Hindlimb muscle (tissue), 1 donor: ENCODE measurements at regions not wholly inside any gene's neighbourhood (a gene's known extent, or its start where the extent isn't known, plus 50 kb on each side); places are given as distances from the start of the nearest gene placed in this dataset.
A peak's percentile ranks its signal among the peaks of the same experiment; 100 is the strongest.
"Not testable (repeated sequence)": the region's sequence is repeated elsewhere in the genome, so short reads cannot be mapped to it uniquely, and the experiment has no call there.

Source experiments
- DNase-seq: peaks from one replicate; pipeline ENCODE4 v3.0.0-alpha.2; 2013

GRCh38 chr17:54518706-54519105 lies 381.9 kb upstream of the TOM1L1 start:
- DNase-seq = no peak

- DNase-seq = no peak
Observed at GRCh38 chr17:54521137-54521536, 379.5 kb upstream of the TOM1L1 start.

GRCh38 chr17:54524501-54524900 lies 376.2 kb upstream of the TOM1L1 start:
- DNase-seq = no peak

GRCh38 chr17:54527941-54528340 lies 372.7 kb upstream of the TOM1L1 start:
- DNase-seq = no peak

DNA sequence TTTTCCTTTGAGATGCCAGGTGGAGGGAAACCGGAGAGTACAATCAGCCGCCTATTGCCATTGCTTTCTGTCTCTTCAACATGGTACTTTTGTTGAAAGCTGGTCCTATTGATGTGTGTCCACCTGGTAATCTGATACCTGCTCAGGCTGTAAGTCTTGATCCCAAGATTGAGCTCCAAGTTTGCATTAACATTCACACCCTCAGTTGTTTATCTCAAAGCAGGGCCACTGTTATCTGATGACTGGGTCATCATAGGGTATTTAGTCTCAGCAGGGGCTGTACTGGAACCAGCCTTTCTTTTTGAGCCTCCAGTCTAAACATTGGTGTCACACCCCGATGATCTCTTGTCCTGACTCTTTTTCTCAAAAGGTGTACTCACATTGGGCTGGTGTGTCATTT lies 370.3 kb upstream of the TOM1L1 start:
- DNase-seq = no peak

DNA sequence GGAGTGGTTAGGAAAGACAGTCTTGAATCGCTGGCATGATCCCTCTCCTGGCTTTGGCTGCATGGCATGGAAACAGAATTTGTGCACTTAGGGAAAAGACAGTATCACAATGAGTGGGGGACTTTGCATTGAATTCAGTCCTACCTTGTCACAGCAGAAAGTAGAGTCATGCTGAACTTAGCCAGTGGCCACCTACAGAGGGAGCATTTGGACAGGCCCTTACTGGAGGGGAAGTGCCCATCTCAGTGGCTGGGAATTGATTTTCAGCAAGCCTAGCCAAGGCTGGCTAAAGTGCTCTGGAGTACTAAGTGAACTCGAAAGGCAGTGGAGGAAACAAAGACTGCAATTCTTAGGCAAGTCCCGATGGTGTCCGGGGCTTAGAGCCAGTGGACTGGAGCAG lies 364.3 kb upstream of the TOM1L1 start:
- DNase-seq = no peak

GRCh38 chr17:54537656-54538055 lies 363.0 kb upstream of the TOM1L1 start:
- no peak for DNase-seq

DNA sequence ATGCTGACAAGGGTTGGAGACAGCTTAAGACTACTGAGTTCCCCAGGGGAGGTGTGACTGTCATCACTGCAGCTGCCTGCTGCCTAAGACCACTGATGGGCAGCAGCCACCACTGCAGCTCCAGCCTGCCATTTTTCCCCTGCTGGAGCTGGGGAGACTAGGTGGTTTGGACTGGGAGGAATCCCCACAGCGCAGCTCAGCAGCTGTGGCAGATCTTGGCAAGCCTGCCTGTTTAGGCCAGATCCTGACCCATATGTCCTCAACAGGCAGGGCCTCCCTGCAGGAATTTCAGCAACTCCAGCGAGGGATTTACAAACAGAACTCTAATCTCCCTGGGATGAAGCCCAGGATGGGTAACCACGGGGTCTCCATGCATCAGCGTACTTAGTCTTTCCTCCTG lies 356.4 kb upstream of the TOM1L1 start:
- DNase-seq = no peak

DNA sequence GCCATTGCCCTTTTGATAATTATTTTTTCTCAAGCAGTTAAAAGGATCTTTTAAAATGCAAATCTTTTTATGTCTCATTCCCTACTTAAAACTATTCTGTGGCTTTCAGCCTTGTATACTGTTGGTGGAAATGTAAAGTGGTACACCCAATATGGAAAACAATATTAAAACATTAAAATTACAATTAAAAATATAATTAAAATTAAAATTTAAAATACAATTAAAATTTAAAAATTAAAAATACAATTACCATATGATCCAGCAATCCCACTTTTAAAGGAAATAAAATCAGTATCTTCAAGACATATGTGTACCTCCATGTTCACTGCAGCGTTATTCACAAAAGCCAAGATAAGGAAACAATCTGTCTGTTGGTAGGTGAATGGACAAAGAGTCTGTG lies 340.8 kb upstream of the TOM1L1 start:
- DNase-seq = no peak

GRCh38 chr17:54608634-54609155 lies 292.0 kb upstream of the TOM1L1 start:
- DNase-seq = peak; percentile 15

- no peak for DNase-seq
Observed at GRCh38 chr17:54620399-54620978, 280.2 kb upstream of the TOM1L1 start.

GRCh38 chr17:54623746-54624145 lies 276.9 kb upstream of the TOM1L1 start:
- DNase-seq = peak; percentile 37

- no peak for DNase-seq
Observed at GRCh38 chr17:54626146-54626703, 274.4 kb upstream of the TOM1L1 start.

DNA sequence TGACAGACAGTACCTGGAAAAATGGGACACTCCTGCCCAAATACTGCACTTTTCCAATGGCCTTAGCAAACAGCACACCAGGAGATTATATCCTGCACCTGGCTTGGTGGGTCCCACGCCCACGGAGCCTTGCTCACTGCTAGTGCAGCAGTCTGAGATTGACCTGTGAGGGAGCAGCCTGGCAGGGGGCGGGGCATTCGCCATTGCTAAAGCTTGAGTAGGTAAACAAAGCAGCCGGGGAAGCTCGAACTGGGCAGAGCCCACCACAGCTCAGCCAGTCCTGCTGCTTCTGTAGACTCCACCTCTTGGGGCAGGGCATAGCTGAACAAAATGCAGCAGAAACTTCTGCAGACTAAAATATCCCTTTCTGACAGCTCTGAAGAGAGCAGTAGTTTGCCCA lies 261.2 kb upstream of the TOM1L1 start:
- not testable (repeated sequence) for DNase-seq

GRCh38 chr17:54662978-54663876 lies 237.4 kb upstream of the TOM1L1 start:
- DNase-seq = no peak

GRCh38 chr17:54666559-54666958 lies 234.1 kb upstream of the TOM1L1 start:
- DNase-seq = no peak

GRCh38 chr17:54678158-54678557 lies 222.5 kb upstream of the TOM1L1 start:
- no peak for DNase-seq

- no peak for DNase-seq
Observed at GRCh38 chr17:54680410-54680809, 220.2 kb upstream of the TOM1L1 start.

- no peak for DNase-seq
Observed at GRCh38 chr17:54694287-54694887, 206.3 kb upstream of the TOM1L1 start.

DNA sequence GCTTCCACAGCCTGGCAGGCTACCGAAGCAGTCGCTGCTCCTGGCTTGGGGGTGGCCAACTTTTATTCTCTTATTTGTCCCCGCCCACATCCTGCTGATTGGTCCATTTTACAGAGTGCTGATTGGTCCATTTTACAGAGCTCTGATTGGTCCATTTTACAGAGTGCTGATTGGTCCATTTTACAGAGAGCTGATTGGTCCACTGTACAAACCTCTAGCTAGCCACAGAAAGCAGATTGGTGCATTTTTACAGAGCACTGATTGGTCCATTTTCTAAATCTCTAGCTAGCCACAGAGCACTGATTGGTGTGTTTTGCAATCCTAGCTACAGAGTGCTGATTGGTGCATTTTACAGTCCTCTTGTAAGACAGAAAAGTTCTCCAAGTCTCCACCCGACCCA lies 187.9 kb upstream of the TOM1L1 start:
- DNase-seq = not testable (repeated sequence)

DNA sequence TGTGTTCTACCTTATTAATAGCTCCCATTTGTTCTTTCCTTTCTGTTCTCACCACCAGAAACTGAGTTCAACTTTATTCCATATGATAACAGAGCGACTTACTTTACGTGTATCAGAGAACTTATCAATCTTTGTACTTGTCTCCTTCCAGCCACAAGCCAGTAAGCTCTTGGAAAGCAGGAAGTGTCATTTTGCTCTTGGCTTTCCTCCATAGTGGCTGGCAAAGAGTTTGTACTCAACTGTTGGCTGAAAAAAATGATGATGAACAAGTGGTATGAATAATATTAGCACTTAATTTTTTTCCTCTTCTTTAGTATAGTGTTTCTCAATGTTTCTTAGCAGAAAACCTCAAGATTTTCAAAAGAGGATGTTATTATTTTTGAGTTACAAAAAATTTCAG lies 182.4 kb upstream of the TOM1L1 start:
- no peak for DNase-seq

- no peak for DNase-seq
Observed at GRCh38 chr17:54727624-54728023, 173.0 kb upstream of the TOM1L1 start.

DNA sequence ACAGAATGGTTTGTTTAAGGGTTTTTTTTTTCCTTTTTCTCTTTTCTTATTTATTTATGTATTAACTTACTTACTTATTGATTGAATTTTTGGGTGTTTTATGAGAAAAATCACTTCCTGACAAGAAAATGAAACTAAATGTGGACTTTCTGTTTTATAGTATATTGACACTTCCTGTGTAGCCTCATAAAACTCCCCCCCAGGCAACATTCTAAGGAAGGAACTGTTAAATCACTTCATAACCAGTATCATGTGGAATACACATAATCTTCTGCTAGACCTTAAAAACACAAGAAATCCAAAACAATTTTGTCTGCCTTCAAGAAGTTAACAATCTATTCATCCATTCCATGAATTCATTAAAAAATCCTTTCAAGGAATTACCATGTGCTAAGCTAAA lies 164.1 kb upstream of the TOM1L1 start:
- no peak for DNase-seq
